Stomach (tissue), 8 donors: ENCODE measurements at regions not wholly inside any gene's neighbourhood (a gene's known extent, or its start where the extent isn't known, plus 50 kb on each side); places are given as distances from the start of the nearest gene placed in this dataset.
A peak's percentile ranks its signal among the peaks of the same experiment; 100 is the strongest.

Experiments used
- DNase-seq, 2 donors: peaks; one replicate each; pipeline versions ENCODE4 v3.0.0 to v3.0.0-alpha.2; 2013 to 2019
- H3K27ac ChIP-seq, 5 donors: fragments of 200-600 bp in 4 of 5; sonication (generic) in 4 of 5; one replicate each; pipeline ENCODE4 v1.5.1; 2013 to 2019; ENCODE audit warnings: mild to moderate bottlenecking in 1 of 5, moderate library complexity in 1 of 5
- H3K27me3 ChIP-seq, 3 donors: fragments of 200-600 bp; sonication (generic); one replicate each; pipeline ENCODE4 v1.5.1; 2017 to 2019; ENCODE audit warnings: mixed run types in 1 of 3
- H3K36me3 ChIP-seq, 4 donors: fragments of 200-600 bp; sonication (generic); 1 replicate in 3 of 4; 2 replicates in 1 of 4; pipeline ENCODE4 v1.5.1; 2016 to 2019
- H3K4me1 ChIP-seq, 4 donors: fragments of 200-600 bp; sonication (generic); one replicate each; pipeline ENCODE4 v1.5.1; 2016 to 2019
- H3K4me3 ChIP-seq, 4 donors: fragments of 200-600 bp; sonication (generic) in 3 of 4; one replicate each; pipeline ENCODE4 v1.5.1; 2016 to 2019; ENCODE audit warnings: mild to moderate bottlenecking in 1 of 4
- H3K9me3 ChIP-seq, 4 donors: fragments of 200-600 bp; sonication (generic); one replicate each; pipeline ENCODE4 v1.5.1; 2016 to 2019
- CTCF ChIP-seq, 7 experiments: fragments of 450-650 bp in 4 of 7; fragments of 200-600 bp in 3 of 7; sonication (generic) in 3 of 7; IDR thresholded peaks; one replicate each; pipeline ENCODE4 v1.5.1; 2016 to 2019; ENCODE audit warnings: antibody characterized with exemption in 7 of 7, control low read depth in 2 of 7, mild to moderate bottlenecking in 1 of 7
- EP300 ChIP-seq: sonication (generic); formaldehyde crosslinking; IDR thresholded peaks from one replicate; pipeline ENCODE4 v1.6.1; 2017; ENCODE audit warnings: antibody characterized with exemption
- POLR2A ChIP-seq, 4 donors: fragments of 450-650 bp; IDR thresholded peaks; one replicate each; pipeline ENCODE4 v1.6.1; 2016; ENCODE audit warnings: antibody characterized with exemption in 4 of 4, control low read depth in 2 of 4, mild to moderate bottlenecking in 1 of 4, moderate library complexity in 1 of 4
- POLR2AphosphoS5 ChIP-seq, 3 donors: sonication (generic); formaldehyde crosslinking; IDR thresholded peaks; one replicate each; pipeline ENCODE4 v1.6.1; 2016; ENCODE audit warnings: antibody characterized with exemption in 3 of 3
- WGBS, 5 donors: extraction: QIAGEN DNeasy Blood & Tissue Kit in 3 of 5; methylation state at CpG; one replicate each; pipeline versions ENCODE4 v1.1.5 to v1.1.7; 2013 to 2018; 5-methylcytosine and 5-hydroxymethylcytosine counted together
- intact Hi-C: fragments of 100-400 bp; cut with DNase I; formaldehyde crosslinking; loops from one replicate; pipeline ENCODE4 v1.15.1; 2023; ENCODE audit warnings: low total_unique reads
- donor health status: healthy with polysubstance abuse.
- donor health status: Bipolar disorder and iron deficiency.
- donor health status: healthy.

GRCh38 chr10:61059636-61060035 is 115.7 kb upstream of the RHOBTB1 start:
- no peaks in the 10 kb centered on the region for H3K9me3 ChIP-seq
- H3K4me3 ChIP-seq: no peak overlapping the region
- no peaks in the 10 kb centered on the region for H3K36me3 ChIP-seq
- WGBS, 5 donors: 86 to 91% (median 88%) methylated on average over 5 of the region's 5 CpGs
- H3K4me1 ChIP-seq: peaks cover 0 to 6% (median 3%) of the 10 kb centered on the region in 4 donors
- no peak overlapping the region for H3K27ac ChIP-seq
- DNase-seq: no peak
- TF ChIP-seq POLR2AphosphoS5 (IDR thresholded peaks at IDR 0.05) (no peak), POLR2A (IDR thresholded peaks at IDR 0.05) (no peak)
- intact Hi-C loops: no loop called here
- H3K27me3 ChIP-seq: no peaks in the 10 kb centered on the region

- H3K27ac ChIP-seq: no peak overlapping the region
- 88 to 95% (median 92%) methylated on average over 2 of the region's 2 CpGs for WGBS, 5 donors
- H3K36me3 ChIP-seq: no peaks in the 10 kb centered on the region
- H3K9me3 ChIP-seq: no peaks in the 10 kb centered on the region
- H3K4me3 ChIP-seq: no peak overlapping the region
- no peak for TF ChIP-seq EP300
- no peak for TF ChIP-seq POLR2AphosphoS5 (IDR thresholded peaks at IDR 0.05)
- no peak for TF ChIP-seq POLR2A (IDR thresholded peaks at IDR 0.05)
- no peak for TF ChIP-seq CTCF (IDR thresholded peaks at IDR 0.05)
- no peaks in the 10 kb centered on the region for H3K4me1 ChIP-seq
- DNase-seq: no peak
- intact Hi-C loops: no loop called here
- no peaks in the 10 kb centered on the region for H3K27me3 ChIP-seq
Measured at GRCh38 chr10:61052469-61053205, 108.7 kb upstream of the RHOBTB1 start.

GRCh38 chr10:61051344-61051743 is 107.4 kb upstream of the RHOBTB1 start:
- Histone ChIP-seq H3K4me1 (peaks cover 0 to 8% (median 0%) of the 10 kb centered on the region in 4 donors), H3K9me3 (no peaks in the 10 kb centered on the region), H3K36me3 (no peaks in the 10 kb centered on the region), H3K4me3 (no peak overlapping the region), H3K27me3 (no peaks in the 10 kb centered on the region), H3K27ac (no peak overlapping the region)
- no peak for TF ChIP-seq CTCF (IDR thresholded peaks at IDR 0.05)
- TF ChIP-seq POLR2AphosphoS5 (IDR thresholded peaks at IDR 0.05): no peak
- no peak for DNase-seq
- 90 to 95% (median 93%) methylated on average over 5 of the region's 5 CpGs for WGBS, 5 donors
- intact Hi-C loops: no loop called here

- peaks cover 0 to 8% (median 0%) of the 10 kb centered on the region in 4 donors for H3K4me1 ChIP-seq
- intact Hi-C loops: no loop called here
- no peaks in the 10 kb centered on the region for H3K27me3 ChIP-seq
- H3K36me3 ChIP-seq: no peaks in the 10 kb centered on the region
- no peak for TF ChIP-seq CTCF (IDR thresholded peaks at IDR 0.05)
- TF ChIP-seq EP300: no peak
- TF ChIP-seq POLR2AphosphoS5 (IDR thresholded peaks at IDR 0.05): no peak
- TF ChIP-seq POLR2A (IDR thresholded peaks at IDR 0.05): no peak
- WGBS, 5 donors: 87 to 94% (median 90%) methylated on average over 5 of the region's 5 CpGs
- H3K9me3 ChIP-seq: no peaks in the 10 kb centered on the region
- DNase-seq: no peak
- no peak overlapping the region for H3K27ac ChIP-seq
- no peak overlapping the region for H3K4me3 ChIP-seq
Measured at GRCh38 chr10:61050120-61050745, 106.2 kb upstream of the RHOBTB1 start.

- Histone ChIP-seq H3K4me1 (peaks cover 0 to 8% (median 0%) of the 10 kb centered on the region in 4 donors), H3K36me3 (no peaks in the 10 kb centered on the region), H3K27me3 (no peaks in the 10 kb centered on the region), H3K9me3 (no peaks in the 10 kb centered on the region), H3K27ac (no peak overlapping the region), H3K4me3 (no peak overlapping the region)
- 41 to 59% (median 48%) methylated on average over 2 of the region's 2 CpGs for WGBS, 5 donors
- DNase-seq: peak; percentile 16 to 69
- intact Hi-C loops: no loop called here
- no peak for TF ChIP-seq POLR2AphosphoS5 (IDR thresholded peaks at IDR 0.05)
- TF ChIP-seq CTCF (IDR thresholded peaks at IDR 0.05): no peak
- no peak for TF ChIP-seq POLR2A (IDR thresholded peaks at IDR 0.05)
- TF ChIP-seq EP300: no peak
Measured at GRCh38 chr10:61049386-61049785, 105.4 kb upstream of the RHOBTB1 start.
